Gastrocnemius medialis (tissue), 4 donors: ENCODE measurements at regions not wholly inside any gene's neighbourhood (a gene's known extent, or its start where the extent isn't known, plus 50 kb on each side); places are given as distances from the start of the nearest gene placed in this dataset.

ENCODE experiments used
- ATAC-seq, 2 donors: fragments of 150-250 bp; one replicate each; pipeline ENCODE4 v1.9.1; 2016
- DNase-seq, 2 donors: peaks; one replicate each; pipeline ENCODE4 v3.0.0-alpha.2; 2019
- H3K27ac ChIP-seq, 4 donors: fragments of 200-600 bp; sonication (generic); 1 replicate in 1 of 4; 2 replicates in 3 of 4; pipeline ENCODE4 v1.5.1; 2016 to 2018; ENCODE audit warnings: mild to moderate bottlenecking in 2 of 4, moderate library complexity in 1 of 4
- H3K27me3 ChIP-seq, 3 donors: fragments of 200-600 bp; sonication (generic) in 2 of 3; 1 replicate in 1 of 3; 2 replicates in 2 of 3; pipeline versions ENCODE4 v1.5.1 to v1.6.0; 2016 to 2019; ENCODE audit warnings: mild to moderate bottlenecking in 1 of 3, moderate library complexity in 1 of 3
- H3K36me3 ChIP-seq, 2 donors: fragments of 200-600 bp; sonication (generic) in 1 of 2; one replicate each; pipeline ENCODE4 v1.5.1; 2017 to 2018
- H3K4me1 ChIP-seq, 2 donors: fragments of 200-600 bp; sonication (generic) in 1 of 2; one replicate each; pipeline ENCODE4 v1.5.1; 2016 to 2017; ENCODE audit warnings: mild to moderate bottlenecking in 2 of 2
- H3K4me3 ChIP-seq, 4 donors: fragments of 200-600 bp; sonication (generic) in 3 of 4; 1 replicate in 1 of 4; 2 replicates in 3 of 4; pipeline ENCODE4 v1.5.1; 2016 to 2019; ENCODE audit warnings: mild to moderate bottlenecking in 2 of 4
- H3K9me3 ChIP-seq, 3 donors: fragments of 200-600 bp; sonication (generic) in 2 of 3; 1 replicate in 1 of 3; 2 replicates in 2 of 3; pipeline ENCODE4 v1.5.1; 2016 to 2019
- CTCF ChIP-seq, 5 experiments: fragments of 450-650 bp in 3 of 5; fragments of 200-600 bp in 2 of 5; sonication (generic) in 2 of 5; IDR thresholded peaks in 4 of 5; conservative IDR thresholded peaks in 1 of 5; 1 replicate in 4 of 5; 2 replicates in 1 of 5; pipeline ENCODE4 v1.5.1; 2016 to 2019; ENCODE audit warnings: antibody characterized with exemption in 5 of 5, mild to moderate bottlenecking in 3 of 5, moderate library complexity in 3 of 5
- POLR2A ChIP-seq, 2 donors: fragments of 450-650 bp; IDR thresholded peaks; one replicate each; pipeline ENCODE4 v1.6.1; 2017; ENCODE audit warnings: antibody characterized with exemption in 2 of 2, mild to moderate bottlenecking in 2 of 2, moderate library complexity in 2 of 2
- in situ Hi-C, 4 donors: fragments of 200-750 bp; cut with MboI; loops; one replicate each; pipeline versions ENCODE4 v1.15.0 to v1.8.0; 2017; ENCODE audit warnings: low sequenced_read_pairs in 4 of 4
- intact Hi-C: fragments of 100-400 bp; cut with DNase I; formaldehyde crosslinking; loops from one replicate; pipeline ENCODE4 v1.15.1; 2023; ENCODE audit warnings: low total_unique reads

DNA sequence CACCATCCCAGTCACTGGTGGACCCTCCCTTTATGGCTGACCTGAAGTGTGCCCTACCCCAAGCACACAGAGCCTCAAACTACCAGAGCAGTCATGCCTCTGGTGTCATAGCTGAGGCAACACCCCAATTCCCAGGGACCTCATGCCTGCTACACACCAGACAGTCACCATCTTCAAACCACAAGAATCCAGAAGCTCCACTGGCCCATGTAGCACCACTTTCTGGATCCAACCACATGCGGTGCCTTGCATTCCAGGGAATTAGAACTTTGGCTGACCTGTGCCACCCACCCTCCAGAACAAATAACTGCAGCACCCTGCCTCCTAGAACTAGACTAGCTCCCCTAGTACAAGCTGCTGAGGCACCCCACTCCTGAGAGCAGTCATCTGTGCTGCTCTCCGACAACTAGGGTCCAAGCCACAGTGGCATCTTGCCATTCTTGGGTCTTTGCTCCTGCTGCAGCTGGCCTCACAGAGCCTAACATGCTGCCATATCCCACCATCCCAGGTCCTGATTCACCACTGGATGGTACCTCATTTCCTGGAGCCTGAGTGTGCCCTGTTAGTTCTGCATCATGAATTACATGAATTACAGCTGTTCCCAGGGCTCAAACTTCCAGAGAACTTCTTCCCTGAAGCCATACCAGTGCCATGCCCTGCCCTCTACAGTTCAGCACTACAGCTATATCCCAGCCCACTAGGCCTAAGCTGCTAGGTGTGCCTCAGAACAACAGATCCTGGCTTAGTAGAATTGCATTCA is 243.8 kb upstream of the CHST9 start:
- TF ChIP-seq CTCF (IDR thresholded peaks at IDR 0.05 in 4 of 5, conservative IDR thresholded peaks at IDR 0.05 in 1 of 5) (no peak), POLR2A (IDR thresholded peaks at IDR 0.05) (no peak)
- Histone ChIP-seq H3K4me1 (no peaks in the 10 kb centered on the region), H3K4me3 (no peak overlapping the region), H3K27ac (no peak overlapping the region), H3K27me3 (no peaks in the 10 kb centered on the region), H3K36me3 (no peaks in the 10 kb centered on the region), H3K9me3 (no peaks in the 10 kb centered on the region)
- in situ Hi-C loops (no loop called here), intact Hi-C loops (no loop called here)
- no peak for ATAC-seq
- no peak for DNase-seq

DNA sequence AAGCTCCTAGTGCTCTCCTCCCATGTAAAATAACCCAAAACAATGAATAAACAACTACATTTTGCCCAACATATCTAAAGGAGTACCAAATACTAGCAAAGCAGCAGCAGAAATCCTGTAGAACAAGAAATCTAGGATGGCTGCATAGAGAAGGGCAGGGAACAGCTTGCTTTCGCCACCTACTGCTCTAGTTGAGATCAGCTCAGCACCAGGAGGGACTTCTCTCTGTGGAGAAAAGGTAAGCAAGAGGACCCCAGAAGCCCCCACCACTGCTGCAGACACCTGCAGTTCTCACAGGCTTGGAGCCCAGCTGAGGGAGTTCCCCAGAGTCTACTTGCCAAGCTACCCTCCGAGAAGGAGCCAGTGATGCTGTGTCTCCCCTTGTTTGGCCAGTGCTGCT is 243.0 kb upstream of the CHST9 start:
- H3K36me3 ChIP-seq = no peaks in the 10 kb centered on the region
- no peak overlapping the region for H3K4me3 ChIP-seq
- in situ Hi-C loops (no loop called here), intact Hi-C loops (no loop called here)
- DNase-seq (no peak), ATAC-seq (no peak)
- no peaks in the 10 kb centered on the region for H3K4me1 ChIP-seq
- TF ChIP-seq POLR2A (IDR thresholded peaks at IDR 0.05) (no peak), CTCF (IDR thresholded peaks at IDR 0.05 in 4 of 5, conservative IDR thresholded peaks at IDR 0.05 in 1 of 5) (no peak)
- no peaks in the 10 kb centered on the region for H3K27me3 ChIP-seq
- no peaks in the 10 kb centered on the region for H3K9me3 ChIP-seq
- no peak overlapping the region for H3K27ac ChIP-seq

DNA sequence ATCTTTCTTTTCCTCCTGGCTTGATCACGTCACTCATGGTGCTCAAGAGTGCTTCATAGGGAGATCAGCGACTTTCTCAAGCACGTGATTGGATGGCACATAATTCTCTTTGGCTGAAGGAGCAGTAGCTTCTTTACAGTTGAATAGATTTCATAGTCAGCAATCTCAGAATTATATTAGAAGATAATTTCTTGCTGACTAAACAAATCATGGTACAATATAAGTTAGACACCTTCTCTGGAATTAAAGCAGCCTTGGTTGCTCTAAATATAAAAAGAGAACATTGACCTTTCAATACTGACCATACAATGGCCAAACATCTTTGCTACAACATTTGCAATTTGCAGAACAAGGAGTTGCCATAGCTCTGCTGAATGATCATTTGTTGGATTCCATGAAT is 238.5 kb upstream of the CHST9 start:
- in situ Hi-C loops (no loop called here), intact Hi-C loops (no loop called here)
- no peak overlapping the region for H3K27ac ChIP-seq
- H3K4me3 ChIP-seq = no peak overlapping the region
- H3K27me3 ChIP-seq = no peaks in the 10 kb centered on the region
- no peaks in the 10 kb centered on the region for H3K9me3 ChIP-seq
- ATAC-seq (no peak), DNase-seq (no peak)
- no peak for TF ChIP-seq POLR2A (IDR thresholded peaks at IDR 0.05)
- TF ChIP-seq CTCF (IDR thresholded peaks at IDR 0.05 in 4 of 5, conservative IDR thresholded peaks at IDR 0.05 in 1 of 5) = no peak
- no peaks in the 10 kb centered on the region for H3K4me1 ChIP-seq
- H3K36me3 ChIP-seq = no peaks in the 10 kb centered on the region

GRCh38 chr18:27419646-27420045 is 234.5 kb upstream of the CHST9 start:
- Histone ChIP-seq H3K36me3 (no peaks in the 10 kb centered on the region), H3K27me3 (no peaks in the 10 kb centered on the region), H3K9me3 (no peaks in the 10 kb centered on the region), H3K4me3 (no peak overlapping the region), H3K4me1 (peaks cover 0 to 1% of the 10 kb centered on the region in 2 donors), H3K27ac (no peak overlapping the region)
- in situ Hi-C loops (no loop called here), intact Hi-C loops (no loop called here)
- DNase-seq (no peak), ATAC-seq (no peak)
- TF ChIP-seq CTCF (IDR thresholded peaks at IDR 0.05 in 4 of 5, conservative IDR thresholded peaks at IDR 0.05 in 1 of 5) = no peak
- TF ChIP-seq POLR2A (IDR thresholded peaks at IDR 0.05) = no peak

- Histone ChIP-seq H3K36me3 (no peaks in the 10 kb centered on the region), H3K4me1 (peaks cover 8 to 16% of the 10 kb centered on the region in 2 donors), H3K9me3 (no peaks in the 10 kb centered on the region), H3K4me3 (no peak overlapping the region), H3K27ac (no peak overlapping the region), H3K27me3 (no peaks in the 10 kb centered on the region)
- TF ChIP-seq CTCF (IDR thresholded peaks at IDR 0.05 in 4 of 5, conservative IDR thresholded peaks at IDR 0.05 in 1 of 5) = no peak
- TF ChIP-seq POLR2A (IDR thresholded peaks at IDR 0.05) = no peak
- ATAC-seq (no peak), DNase-seq (no peak)
- intact Hi-C loops (no loop called here), in situ Hi-C loops (no loop called here)
Observed at GRCh38 chr18:27415495-27415894, 230.4 kb upstream of the CHST9 start.
